ENCODE measurements at regions not wholly inside any gene's neighbourhood (a gene's known extent, or its start where the extent isn't known, plus 50 kb on each side); places are given as distances from the start of the nearest gene placed in this dataset.

- ChIA-PET CTCF (interaction anchor here (1.0 kb wide), 1 partner anchor 67 kb away, joined by 4 read pairs; no protein-coding TSS in a partner anchor), POLR2A (no interaction called here)
- no peak for DNase-seq (ENCODE audit: extremely low spot score)
- TF ChIP-seq CTCF (IDR thresholded peaks at IDR 0.05; ENCODE audit: control extremely low read depth, extremely low read depth, low read depth, missing control alignments), result no peak
These were observed 97.1 kb downstream of the MINAR1 start for GRCh38 chr15:79529157-79529785.

GRCh38 chr15:79535536-79535935, 103.4 kb downstream of the MINAR1 start:
- no peak for TF ChIP-seq CTCF (IDR thresholded peaks at IDR 0.05; ENCODE audit: control extremely low read depth, extremely low read depth, low read depth, missing control alignments)
- DNase-seq (ENCODE audit: extremely low spot score), result no peak
- ChIA-PET CTCF (interaction anchor here (1.1 to 1.3 kb wide), 2 partner anchors 9 to 154 kb away, joined by 3 read pairs; no protein-coding TSS in a partner anchor), POLR2A (no interaction called here)

GRCh38 chr15:79538527-79538926, 106.4 kb downstream of the MINAR1 start:
- no peak for TF ChIP-seq CTCF (IDR thresholded peaks at IDR 0.05; ENCODE audit: control extremely low read depth, extremely low read depth, low read depth, missing control alignments)
- ChIA-PET CTCF (no interaction called here), POLR2A (no interaction called here)

GRCh38 chr15:79539401-79539800, 107.3 kb downstream of the MINAR1 start:
- TF ChIP-seq CTCF (IDR thresholded peaks at IDR 0.05; ENCODE audit: control extremely low read depth, extremely low read depth, low read depth, missing control alignments), result no peak
- no peak for DNase-seq (ENCODE audit: extremely low spot score)
- CTCF ChIA-PET, result no interaction called here
- POLR2A ChIA-PET, result no interaction called here

More at GRCh38 chr15:79538527-79538926, 106.4 kb downstream of the MINAR1 start:
- DNase-seq (ENCODE audit: extremely low spot score), result no peak

GRCh38 chr15:79540551-79540950, 108.4 kb downstream of the MINAR1 start:
- CTCF ChIA-PET, result interaction anchor here (1.3 kb wide), 1 partner anchor 21 kb away, joined by 3 read pairs; no protein-coding TSS in a partner anchor
- POLR2A ChIA-PET, result no interaction called here
- no peak for TF ChIP-seq CTCF (IDR thresholded peaks at IDR 0.05; ENCODE audit: control extremely low read depth, extremely low read depth, low read depth, missing control alignments)
- no peak for DNase-seq (ENCODE audit: extremely low spot score)

- ChIA-PET CTCF (interaction anchor here (0.7 to 1.3 kb wide), 2 partner anchors 16 to 21 kb away, joined by 3 read pairs; no protein-coding TSS in a partner anchor), POLR2A (no interaction called here)
- TF ChIP-seq CTCF (IDR thresholded peaks at IDR 0.05; ENCODE audit: control extremely low read depth, extremely low read depth, low read depth, missing control alignments), result no peak
- DNase-seq (ENCODE audit: extremely low spot score), result no peak
These were observed 109.1 kb downstream of the MINAR1 start for GRCh38 chr15:79541196-79541595.
